ENCODE measurements at regions not wholly inside any gene's neighbourhood (a gene's known extent, or its start where the extent isn't known, plus 50 kb on each side); places are given as distances from the start of the nearest gene placed in this dataset.

DNA sequence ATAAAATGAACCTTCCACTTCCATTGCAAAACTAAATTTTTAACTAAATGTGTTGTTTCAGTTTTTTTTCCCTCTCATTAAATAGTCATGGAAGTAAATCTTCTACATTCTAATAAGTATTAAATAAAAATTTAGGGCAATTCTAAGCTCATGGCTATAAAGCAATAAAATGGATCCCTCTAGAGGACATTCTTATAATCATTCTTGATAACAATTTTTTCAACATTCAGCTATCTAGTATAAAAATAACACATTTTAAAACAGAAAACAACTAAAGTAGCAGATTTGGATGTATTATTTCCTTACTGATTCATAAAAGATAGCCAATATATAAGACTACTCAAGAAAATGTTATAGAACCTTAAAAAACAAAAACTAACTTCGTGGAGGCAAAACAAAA, 393.1 kb downstream of the PLOD2 start:
- peak in 1 of 2 donors; percentile 1 for DNase-seq

DNA sequence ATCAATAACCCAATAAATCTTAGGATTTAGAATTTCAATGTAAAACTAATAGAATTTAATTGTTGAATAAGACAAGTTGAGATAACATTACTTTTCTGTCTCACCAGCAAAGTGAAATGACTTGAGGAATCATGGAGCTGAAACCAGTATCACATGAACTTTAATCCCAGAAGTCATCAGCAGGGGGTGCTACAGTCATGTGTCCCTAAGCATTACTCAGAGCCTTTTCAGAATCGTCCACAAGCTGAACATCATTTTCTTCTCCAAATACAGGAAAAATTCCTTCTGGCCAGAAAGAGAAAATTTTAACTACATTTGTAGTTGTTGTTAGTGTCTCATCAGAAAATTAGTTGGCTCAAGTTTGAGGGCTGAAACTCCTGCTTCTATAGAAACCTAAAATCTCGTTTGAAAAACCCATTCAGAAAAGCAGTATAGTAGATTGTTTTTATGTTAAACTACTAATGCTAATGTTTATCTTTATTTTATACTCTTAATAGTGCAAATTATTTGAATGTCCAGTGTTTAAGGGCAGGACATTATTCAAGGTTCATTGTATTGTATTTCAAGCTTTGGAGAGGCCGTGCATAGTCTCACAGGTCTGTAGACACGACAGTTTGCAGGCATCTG, 384.1 kb downstream of the PLOD2 start:
- peak in 1 of 2 donors; percentile 63 for DNase-seq

DNA sequence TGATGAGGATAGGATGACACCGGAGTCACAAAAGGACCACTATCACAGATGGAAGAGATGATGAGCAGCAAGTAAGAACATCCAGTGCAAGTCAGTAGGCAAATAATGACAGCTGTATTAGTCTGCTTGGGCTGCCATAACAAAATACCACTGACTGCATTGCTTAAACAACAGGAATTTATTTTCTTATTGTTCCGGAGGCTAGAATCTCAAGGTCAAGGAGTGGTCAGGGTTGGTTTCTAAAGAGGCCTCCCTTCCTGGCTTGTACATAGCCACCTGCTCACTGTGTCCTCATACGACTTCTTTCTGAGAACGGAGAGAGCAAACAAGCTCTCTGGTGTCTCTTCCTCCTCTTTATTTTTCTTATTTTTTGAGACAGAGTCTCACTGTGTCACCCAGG, 380.7 kb downstream of the PLOD2 start:
- DNase-seq: no peak

DNA sequence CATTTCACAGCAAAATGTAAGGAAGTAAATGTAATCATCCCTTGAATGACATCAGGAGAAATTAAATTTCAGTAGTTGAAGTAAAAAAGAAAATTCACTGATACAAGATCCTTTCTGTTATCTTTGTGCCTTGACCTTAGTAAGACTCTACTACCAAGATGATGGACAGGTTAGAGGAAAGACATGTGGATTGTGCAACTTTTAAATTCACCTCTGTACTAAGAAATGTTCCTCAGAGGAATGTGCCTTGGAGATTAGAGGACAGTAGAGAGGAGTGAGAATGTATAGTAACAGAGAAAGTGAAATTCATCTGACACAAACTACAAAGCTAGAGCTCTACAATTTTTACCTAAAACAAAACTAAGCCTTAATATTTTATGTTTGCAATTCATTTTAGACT, 375.3 kb downstream of the PLOD2 start:
- no peak for DNase-seq

DNA sequence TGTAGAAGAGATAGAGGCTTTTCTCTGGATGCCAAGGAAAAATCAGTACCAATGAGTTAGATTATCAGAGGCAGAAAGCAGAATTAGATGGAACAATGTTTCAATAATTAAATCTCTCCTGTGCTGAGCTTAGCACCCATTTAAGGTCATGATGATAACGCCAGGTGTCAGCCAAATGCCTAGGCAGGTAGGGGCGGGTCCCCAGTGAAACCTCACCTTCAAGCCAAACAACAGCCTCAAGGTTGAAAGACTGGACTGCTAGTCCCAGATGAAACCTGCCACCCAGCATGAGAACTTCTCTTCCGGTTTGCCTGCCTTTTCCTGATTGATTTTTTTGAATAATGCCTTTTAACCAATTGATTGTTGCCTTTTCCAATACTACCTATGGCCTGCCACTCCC, 363.0 kb downstream of the PLOD2 start:
- DNase-seq: no peak

DNA sequence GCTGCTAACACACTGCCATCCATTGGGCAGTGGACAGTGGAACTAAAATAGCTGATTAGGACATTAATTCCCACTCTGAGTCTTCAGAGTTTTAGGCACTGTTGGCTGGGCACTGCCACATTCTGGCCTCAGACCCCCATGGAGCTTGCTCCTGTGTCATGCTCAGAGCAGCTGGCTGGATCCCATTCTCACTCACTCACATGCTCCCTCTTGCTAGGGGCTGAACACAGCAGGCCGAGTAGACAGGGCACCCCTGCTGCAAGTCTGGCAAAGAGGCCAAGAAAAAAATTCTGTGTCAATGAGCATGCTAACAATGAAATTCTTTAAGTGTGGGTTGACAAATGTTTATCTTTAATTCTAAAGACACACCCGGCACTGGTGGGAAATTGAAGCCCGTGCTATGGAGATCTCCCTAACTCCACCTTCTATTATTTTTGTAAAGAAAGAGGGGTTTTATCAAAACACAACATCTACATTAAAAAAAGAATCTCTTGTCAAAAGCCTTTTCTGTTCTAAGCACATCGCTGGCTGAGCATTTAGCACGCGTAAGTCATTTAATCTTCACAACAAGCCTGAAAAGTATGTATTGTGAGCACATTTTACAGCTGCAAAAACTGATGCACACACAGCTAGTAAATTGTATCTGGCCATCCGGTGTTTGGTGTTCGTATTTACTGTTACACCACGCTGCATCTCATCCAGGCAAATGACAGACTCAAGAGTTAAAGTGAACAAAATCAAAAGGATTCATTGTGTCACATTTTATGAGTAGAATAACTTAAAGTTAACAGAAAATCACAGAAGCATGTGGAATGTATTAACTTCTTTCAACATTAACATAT, 362.1 kb downstream of the PLOD2 start:
- no peak for DNase-seq

DNA sequence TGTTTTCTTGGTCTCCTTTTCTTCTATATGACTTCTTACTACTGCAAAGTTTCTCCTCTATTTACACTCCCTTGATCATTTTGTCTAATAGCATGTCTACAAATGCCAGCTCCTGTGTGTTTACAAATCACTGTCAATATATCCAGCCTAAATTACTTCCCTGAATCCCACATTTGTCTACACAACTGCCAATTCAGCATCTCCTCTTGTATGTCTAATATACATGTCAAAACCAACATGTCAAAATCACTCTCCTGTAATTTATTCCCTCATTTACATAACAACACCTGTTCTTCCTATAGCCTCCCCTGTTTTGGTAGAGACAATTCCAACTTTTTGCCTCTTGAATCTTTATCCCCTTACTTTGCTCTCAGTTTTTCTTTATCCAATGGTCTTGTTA, 359.3 kb downstream of the PLOD2 start:
- no peak for DNase-seq

DNA sequence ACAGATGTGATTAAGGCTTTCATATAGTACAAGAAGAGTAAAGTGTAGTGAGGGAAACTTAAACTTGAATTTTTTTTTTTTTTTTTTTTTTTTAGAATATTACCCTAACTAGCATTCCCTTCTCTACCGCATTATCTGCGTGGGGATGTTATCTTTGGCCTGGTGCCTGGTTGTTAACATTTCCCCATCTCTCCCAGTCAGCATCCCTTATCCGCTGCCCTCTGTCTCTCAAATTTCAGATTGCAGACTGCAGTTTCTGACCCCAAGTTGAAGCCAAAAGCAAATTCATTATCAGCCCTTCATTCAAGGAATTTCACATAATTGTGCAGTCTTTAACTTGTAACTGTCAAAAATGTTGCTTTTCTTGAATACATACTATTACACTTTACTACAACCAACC, 353.0 kb downstream of the PLOD2 start:
- DNase-seq: no peak

DNA sequence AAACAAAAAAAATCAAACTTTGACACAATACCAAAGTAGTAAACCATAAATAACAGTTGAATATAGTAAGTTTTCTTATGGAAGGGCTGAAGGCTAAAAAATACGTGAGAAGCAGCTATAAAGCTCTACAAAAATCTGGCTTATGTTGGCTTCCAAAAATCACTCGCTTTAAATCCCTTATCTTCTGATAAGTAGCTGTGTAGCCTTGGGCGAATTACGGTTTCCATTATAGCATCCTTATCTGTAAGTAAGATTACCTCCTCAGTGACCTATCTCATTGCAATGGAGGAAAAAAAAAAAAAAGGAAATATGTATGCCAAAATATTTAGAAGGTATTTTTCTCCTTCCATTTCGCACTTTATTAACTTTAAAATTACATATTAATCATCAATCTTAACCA, 348.6 kb downstream of the PLOD2 start:
- DNase-seq: no peak

DNA sequence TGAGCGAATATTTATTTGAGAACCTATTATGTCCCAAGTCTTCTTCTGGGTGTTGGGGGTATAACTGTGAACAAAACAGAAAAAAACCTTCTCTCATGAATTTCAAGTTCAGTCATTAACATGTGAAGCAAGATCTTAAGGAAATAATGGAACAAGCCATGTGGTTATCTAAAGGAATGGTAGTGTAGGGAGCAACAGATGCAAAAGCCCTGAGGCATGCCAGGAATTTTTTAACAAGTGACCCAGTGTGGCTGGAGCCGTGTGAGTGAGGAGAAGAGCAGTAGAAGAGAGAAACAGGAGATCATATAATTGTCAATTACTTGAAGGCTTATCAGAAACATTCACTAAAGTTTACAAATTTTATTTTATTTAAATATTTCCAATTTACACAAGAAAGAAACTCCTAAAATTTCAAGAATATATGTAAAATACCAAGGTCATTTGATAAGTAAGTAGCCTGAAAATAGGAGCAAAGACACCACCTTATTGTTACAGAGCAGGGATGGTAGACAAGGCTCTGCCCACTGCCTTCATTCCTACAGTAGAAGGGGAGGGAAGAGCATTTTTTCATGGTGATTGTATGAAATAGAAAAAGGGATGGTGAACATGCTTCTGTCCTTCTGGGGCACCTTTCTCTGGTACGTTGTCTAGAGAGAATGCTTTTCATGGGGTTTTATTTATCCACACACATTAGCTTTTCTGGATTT, 345.1 kb downstream of the PLOD2 start:
- DNase-seq: no peak

DNA sequence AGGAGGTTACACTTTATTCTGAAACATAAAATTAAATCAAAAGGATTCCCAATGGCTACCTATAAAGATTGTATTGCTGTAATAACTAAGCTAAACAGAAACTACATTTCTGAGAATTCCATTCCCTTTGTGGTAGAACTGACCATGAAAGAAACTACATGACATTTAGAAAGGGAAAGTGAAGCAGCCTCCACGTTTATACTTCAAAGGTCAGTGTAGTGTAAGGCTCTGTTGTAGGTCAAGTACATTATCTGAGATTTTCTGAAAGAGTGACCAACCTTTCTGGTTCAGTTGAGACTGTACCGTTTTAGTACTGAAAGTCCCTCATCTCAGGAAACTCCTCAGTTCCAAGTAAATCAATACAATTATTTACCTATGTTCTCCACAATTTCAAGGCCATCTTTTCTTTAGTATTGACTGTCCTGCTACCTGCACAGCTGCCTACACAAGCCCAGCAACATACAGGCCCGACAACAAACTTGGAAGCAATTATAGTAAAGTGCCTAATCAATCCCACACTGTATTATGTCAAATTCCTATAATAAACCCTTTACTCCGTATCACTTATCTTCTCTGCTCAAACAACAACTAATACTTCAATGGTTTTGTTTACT, 343.0 kb downstream of the PLOD2 start:
- no peak for DNase-seq

DNA sequence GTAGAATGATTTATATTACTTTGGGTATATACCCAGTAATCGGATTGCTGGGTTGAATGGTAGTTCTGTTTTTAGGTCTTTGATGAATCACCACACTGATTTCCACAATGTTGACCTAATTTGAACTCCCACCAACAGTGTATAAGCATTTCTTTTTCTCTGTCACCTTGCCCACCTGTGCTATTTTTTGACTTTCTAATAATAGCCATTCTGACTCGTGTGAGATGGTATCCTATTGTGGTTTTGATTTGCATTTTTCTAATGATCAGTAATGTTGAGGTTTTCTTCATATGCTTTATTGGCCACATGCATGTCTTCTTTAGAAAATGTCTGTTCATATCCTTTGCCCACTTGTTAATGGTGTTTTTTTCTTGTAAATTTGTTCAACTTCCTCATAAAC, 340.8 kb downstream of the PLOD2 start:
- no peak for DNase-seq

DNA sequence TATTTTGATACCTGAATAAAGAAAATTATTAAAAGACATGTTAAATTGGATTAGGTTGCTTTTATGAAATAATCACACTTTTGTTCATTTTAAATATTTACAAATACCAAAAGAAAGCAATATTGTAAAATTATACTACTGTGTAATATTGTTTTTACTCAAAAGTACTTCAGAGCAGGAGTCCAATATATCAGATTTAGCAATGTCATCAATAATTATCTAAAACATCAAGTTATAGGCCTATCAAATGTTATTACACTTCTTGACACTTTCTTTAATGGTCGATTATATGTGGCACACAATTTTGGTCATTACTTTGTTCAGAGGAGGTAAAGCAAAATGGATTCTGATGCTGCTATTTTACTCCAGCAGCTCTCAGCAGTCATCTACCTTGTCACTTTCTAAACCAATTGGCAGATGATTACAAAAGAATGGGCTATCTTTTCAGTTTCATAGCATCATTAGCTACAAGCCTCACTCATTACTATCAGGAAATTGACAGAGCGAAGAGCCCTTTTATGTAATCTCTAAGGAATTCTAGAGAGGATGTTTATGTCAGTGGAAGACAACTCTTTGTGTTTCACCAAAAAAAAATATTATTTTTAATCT, 318.6 kb downstream of the PLOD2 start:
- no peak for DNase-seq

DNA sequence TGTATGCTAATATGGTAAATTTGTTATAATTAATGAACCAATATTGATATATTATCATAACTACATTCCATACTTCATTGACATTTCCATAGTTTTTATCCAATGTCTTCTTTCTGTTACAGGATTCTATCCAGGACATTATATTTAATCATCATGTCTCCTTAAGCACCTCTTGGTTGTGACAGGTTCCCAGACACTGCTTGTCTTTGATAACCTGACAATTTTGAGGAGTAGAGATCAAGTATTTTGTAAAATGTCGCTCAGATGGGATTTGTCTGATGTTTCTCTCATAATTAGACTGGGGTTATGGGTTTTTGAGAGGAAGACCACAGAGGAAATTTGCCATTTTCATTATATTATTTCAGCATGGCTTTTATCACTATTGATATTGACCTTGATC, 317.4 kb downstream of the PLOD2 start:
- no peak for DNase-seq

DNA sequence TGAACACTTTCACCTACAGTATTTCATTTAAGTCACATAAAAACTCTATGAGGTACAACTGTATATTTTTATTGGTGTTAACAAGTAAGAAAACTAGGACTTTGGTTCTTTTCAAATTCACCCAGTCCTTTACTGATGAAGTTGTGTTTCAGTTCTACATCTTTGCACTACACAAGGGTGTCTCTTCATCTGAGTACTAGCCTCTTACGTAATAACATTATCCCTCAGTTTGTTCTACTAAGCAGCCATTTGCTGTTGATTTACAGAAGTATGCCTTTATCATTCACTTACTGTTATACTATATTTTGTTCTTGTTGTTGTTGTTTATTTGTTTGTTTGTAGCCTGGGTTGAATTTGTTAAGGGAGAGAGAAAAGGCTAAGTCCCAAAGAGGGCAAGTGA, 311.9 kb downstream of the PLOD2 start:
- DNase-seq: no peak

DNA sequence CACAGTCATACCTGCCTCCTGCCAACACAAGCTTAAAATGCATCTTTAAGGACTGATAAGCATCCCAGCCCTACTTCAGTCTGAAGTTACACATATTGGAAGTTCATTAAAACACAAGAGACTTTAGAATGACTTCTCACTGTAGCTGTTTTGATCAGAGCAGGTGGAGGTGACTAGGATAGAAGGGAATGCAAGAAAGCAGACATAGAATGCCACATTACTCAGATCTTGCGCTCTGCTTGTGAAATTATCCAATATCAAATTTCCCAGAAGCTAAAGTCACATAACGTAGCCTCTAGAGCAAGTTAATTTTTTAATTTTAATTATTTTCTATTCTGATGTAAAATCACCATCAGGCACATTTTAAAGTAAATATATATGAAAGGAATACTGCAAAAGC, 306.5 kb downstream of the PLOD2 start:
- no peak for DNase-seq

DNA sequence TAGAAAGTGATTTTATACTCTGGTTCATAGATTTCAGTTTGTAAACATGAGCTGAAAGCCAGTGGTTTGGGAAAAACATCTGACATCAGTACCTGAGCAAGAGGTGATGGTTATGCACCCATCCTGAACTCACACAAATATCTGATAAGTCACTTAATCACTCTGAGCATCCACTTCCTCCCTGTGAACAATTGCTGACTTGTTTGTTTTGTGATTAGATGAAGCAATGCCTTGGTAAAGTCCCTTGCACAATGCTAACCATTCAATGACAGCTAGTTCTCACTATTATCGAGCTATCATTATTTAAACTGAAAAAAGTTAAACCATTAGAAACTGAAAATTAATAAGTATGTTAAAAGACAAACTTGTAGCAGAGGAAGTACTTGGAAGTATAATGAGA, 303.0 kb downstream of the PLOD2 start:
- no peak for DNase-seq

DNA sequence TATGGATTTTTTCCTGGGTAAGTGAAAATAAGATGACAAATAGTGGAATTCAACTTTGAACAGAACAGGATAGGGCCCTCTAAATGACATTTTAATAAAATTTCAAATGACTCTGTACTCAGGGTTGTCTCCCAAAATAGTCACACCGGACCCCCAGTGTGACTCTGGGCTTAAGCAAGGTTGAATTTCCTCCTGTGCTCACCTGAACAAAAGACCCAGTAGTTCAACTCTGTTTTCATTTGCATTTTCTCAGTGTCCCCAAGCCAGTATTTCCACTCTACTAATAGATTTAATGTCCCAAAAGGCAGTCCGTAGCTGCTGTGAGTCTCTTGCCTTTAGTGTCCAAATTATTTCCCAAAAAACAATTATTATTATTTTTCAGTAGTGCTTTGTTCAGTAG, 296.6 kb downstream of the PLOD2 start:
- DNase-seq: no peak

DNA sequence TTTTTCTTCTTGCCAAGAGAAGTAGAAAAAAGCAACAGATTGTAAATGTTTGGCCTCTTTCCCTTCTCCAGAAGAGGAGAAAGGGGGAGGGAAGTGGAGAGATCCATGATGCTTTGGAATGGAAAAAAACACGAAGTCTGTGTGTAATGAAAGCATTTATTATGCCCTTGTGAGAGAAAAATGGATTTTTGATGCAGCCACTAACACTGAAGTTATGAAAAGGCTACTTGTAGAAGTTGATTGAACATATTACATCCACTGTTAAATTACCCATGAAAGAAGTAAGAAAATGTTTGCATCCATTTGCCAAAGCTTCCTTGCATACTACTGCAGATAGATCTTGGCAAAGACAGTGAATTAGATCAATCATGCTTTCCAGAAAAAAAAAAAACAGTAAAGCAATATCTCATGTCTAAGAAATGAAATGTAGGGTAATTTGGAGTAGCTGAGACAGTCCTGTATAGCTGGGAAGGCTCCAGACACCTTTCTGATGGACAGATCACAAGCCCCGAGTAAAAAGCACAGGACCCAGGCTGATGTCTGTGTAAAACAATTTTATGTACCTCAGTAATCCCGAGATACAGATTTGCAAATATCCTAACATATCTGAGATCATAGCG, 295.5 kb downstream of the PLOD2 start:
- no peak for DNase-seq

DNA sequence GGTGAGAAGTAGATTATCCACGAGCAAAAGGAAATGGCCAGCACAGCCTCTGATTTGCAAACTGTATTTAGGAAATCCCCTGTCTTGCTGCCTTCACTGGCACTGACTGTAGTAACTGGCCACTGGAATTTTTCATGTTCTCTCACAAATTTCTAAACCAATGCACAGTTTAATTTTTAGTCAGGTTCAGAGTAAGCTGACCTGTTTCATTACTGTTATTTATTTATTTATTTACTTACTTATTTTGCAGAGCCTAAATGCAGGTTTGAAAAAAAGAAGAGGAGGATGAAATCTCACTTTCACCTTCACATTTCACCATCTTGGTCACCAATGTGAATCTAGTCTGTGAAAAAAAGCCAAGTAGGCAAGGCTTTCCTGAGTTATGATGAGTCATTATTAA, 291.0 kb downstream of the PLOD2 start:
- no peak for DNase-seq

DNA sequence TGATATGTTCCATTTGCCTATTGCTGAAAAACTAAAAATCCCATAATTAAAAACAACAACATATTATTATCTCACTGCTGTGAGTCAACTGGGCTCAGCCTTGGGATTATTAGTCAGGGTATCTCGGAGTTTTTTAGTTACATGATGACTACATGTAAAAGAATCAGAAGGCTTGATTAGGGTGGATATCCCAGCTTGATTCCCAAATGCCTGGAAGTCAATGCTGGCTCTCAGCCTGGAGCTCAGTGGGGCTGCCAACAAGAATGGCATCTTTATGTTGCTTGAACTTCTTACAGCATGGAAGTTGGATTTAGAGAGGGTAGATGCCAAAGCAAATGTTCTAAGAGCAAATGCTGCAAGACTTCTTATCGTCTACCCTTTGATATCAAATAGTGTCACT, 278.5 kb downstream of the PLOD2 start:
- DNase-seq: no peak

DNA sequence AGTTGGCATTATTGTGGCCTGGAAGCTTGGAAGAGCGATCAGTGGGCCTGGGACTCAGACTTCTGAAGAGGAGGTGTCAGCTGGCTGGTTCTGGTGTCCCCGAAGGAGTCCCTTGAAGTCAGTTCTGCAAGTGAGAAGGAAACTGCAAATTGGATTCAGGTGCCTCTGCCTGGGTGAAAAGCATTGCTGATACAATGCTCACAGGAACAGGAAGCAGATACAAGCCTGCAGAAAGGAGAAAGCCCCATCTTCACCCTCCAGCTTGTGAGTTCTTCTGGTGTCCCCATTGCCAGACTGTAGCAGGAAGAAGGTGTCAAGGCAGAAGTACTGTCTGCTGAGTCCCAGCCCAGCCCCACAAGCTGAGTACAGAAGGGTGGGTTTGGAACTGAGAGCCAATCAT, 271.3 kb downstream of the PLOD2 start:
- DNase-seq: no peak

DNA sequence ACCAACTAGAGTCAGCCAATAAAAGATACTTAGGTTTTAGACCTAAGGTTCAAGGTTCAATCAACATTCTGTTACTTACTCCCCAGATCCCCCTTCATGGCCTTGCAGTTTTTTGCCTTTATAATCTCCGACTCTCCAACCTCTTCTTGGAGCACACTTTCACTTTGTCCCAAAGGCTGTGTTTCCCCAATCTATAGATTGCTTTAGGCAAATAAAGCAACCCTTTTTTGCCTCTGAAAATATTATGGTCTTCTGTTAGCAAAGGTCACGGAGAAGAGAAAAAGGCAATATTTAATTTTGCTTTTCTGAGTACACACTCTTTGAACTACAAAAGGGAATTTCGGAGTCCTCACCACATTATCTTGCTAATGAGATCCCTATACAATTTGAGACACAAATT, 268.1 kb downstream of the PLOD2 start:
- no peak for DNase-seq
